Hematopoietic multipotent progenitor cell (in vitro differentiated cells): ENCODE measurements at regions not wholly inside any gene's neighbourhood (a gene's known extent, or its start where the extent isn't known, plus 50 kb on each side); places are given as distances from the start of the nearest gene placed in this dataset.

ENCODE experiments used
- DNase-seq, 3 donors: peaks; one replicate each; pipeline ENCODE4 v3.0.0-alpha.2; 2011 to 2015; ENCODE audit warnings: low read depth in 2 of 3, low spot score in 2 of 3

- no peak for DNase-seq
Observed at GRCh38 chr10:33126742-33127141, 168.7 kb upstream of the ITGB1 start.

- DNase-seq: peak in 2 of 3 donors; percentile 23 to 57
Observed at GRCh38 chr10:33125522-33126517, 167.8 kb upstream of the ITGB1 start.

GRCh38 chr10:33125111-33125510, 167.1 kb upstream of the ITGB1 start:
- no peak for DNase-seq

- no peak for DNase-seq
Observed at GRCh38 chr10:33123680-33124079, 165.7 kb upstream of the ITGB1 start.

- no peak for DNase-seq
Observed at GRCh38 chr10:33122014-33122809, 164.2 kb upstream of the ITGB1 start.

- DNase-seq: no peak
Observed at GRCh38 chr10:33120700-33121099, 162.7 kb upstream of the ITGB1 start.

GRCh38 chr10:33120275-33120674, 162.2 kb upstream of the ITGB1 start:
- DNase-seq: no peak

- no peak for DNase-seq
Observed at GRCh38 chr10:33117816-33118215, 159.8 kb upstream of the ITGB1 start.

GRCh38 chr10:33117230-33117629, 159.2 kb upstream of the ITGB1 start:
- DNase-seq: no peak

- peak in 2 of 3 donors; percentile 19 to 51 for DNase-seq
Observed at GRCh38 chr10:33115738-33116719, 158.0 kb upstream of the ITGB1 start.

- DNase-seq: no peak
Observed at GRCh38 chr10:33114451-33114952, 156.5 kb upstream of the ITGB1 start.

GRCh38 chr10:33113466-33113865, 155.4 kb upstream of the ITGB1 start:
- no peak for DNase-seq

GRCh38 chr10:33112831-33113455, 154.9 kb upstream of the ITGB1 start:
- no peak for DNase-seq

GRCh38 chr10:33111488-33112051, 153.5 kb upstream of the ITGB1 start:
- no peak for DNase-seq

GRCh38 chr10:33109788-33110469, 151.9 kb upstream of the ITGB1 start:
- DNase-seq: no peak

GRCh38 chr10:33109384-33109783, 151.4 kb upstream of the ITGB1 start:
- no peak for DNase-seq

GRCh38 chr10:33107953-33108352, 149.9 kb upstream of the ITGB1 start:
- no peak for DNase-seq

GRCh38 chr10:33106767-33107166, 148.7 kb upstream of the ITGB1 start:
- DNase-seq: no peak

- no peak for DNase-seq
Observed at GRCh38 chr10:33103863-33104379, 145.9 kb upstream of the ITGB1 start.
